ENCODE measurements at regions not wholly inside any gene's neighbourhood (a gene's known extent, or its start where the extent isn't known, plus 50 kb on each side); places are given as distances from the start of the nearest gene placed in this dataset.
"Not testable (repeated sequence)": the region's sequence is repeated elsewhere in the genome, so short reads cannot be mapped to it uniquely, and the experiment has no call there.

GRCh38 chr4:170446782-170447181, 357.0 kb upstream of the AADAT start:
- TF ChIP-seq CTCF (IDR thresholded peaks at IDR 0.05) (no peak), ZFX (IDR thresholded peaks at IDR 0.05; ENCODE audit: borderline replicate concordance) (no peak)

GRCh38 chr4:170441146-170441545, 351.4 kb upstream of the AADAT start:
- not testable (repeated sequence) for H3K27ac ChIP-seq

More at GRCh38 chr4:170446782-170447181, 357.0 kb upstream of the AADAT start:
- no peak overlapping the region for H3K27ac ChIP-seq

DNA sequence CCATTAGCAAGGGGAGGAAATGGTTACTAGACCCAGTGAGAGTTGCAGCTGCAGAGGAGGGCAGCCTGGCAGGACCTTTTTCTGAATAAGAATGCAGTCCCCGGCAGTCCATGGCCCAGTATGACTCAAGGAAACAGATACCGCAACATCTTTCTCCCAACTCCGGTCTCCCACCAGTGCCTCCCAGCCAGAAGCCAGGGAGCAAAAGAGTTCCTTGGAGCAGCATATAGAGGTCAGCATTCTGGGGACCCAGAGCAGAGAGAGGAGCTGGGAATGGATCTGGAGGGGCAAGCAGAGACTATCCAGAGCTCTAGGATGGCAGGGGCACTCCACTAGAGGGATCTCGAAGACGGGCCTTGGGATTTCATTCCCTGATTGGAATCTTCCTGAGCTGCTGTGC, 339.2 kb upstream of the AADAT start:
- no peak for TF ChIP-seq ZFX (IDR thresholded peaks at IDR 0.05; ENCODE audit: borderline replicate concordance)
- no peak for TF ChIP-seq CTCF (IDR thresholded peaks at IDR 0.05)
- H3K27ac ChIP-seq: no peak overlapping the region

DNA sequence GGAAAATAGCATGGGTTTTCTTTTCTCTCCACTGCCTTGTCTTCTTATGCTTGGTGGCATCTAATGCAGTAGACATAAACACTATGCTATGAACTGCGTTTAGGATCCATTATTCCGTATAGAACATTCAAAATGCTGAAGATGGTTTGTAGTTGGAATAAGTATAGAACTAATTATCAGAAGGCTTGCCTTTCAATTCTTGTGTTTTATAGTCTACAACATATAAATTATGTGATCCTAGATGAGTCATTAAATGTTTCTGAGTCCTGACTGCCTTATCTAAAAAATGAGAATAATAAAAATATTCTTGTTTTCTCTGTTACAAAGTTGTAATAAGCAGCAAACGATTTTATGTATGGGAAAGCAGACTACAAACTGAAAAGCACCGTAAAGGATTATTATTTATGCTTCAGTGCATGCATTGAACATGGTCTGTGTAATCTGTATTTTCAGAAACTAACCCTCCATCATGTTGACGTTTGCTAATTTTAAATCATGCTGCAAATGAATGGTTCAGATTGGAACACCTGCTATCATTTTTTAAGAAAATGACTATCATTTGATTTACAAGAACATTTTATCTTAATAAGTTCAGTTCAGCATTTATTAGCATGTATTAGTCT, 335.9 kb upstream of the AADAT start:
- TF ChIP-seq CTCF (IDR thresholded peaks at IDR 0.05) (no peak), ZFX (IDR thresholded peaks at IDR 0.05; ENCODE audit: borderline replicate concordance) (no peak)
- H3K27ac ChIP-seq: no peak overlapping the region

DNA sequence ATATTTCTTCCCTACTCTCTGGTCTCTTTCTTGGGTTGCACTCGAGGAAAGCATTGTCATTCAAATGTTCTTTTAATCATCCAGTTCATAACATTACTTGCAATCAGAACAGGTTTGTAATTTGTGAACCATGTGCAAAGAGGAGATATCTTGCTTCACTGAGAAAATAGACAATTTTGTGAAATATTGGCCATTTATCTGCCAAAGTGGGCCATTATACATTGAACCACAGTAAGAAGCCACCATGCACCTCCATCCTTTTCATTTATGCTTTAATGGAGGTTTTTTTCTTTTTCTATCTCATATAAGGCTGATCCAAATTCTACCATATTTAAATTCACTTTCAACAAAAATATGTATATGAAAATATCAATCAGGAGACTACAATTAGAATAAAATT, 335.3 kb upstream of the AADAT start:
- no peak overlapping the region for H3K27ac ChIP-seq
- TF ChIP-seq ZFX (IDR thresholded peaks at IDR 0.05; ENCODE audit: borderline replicate concordance) (no peak), CTCF (IDR thresholded peaks at IDR 0.05) (no peak)

GRCh38 chr4:170423137-170423536, 333.4 kb upstream of the AADAT start:
- TF ChIP-seq ZFX (IDR thresholded peaks at IDR 0.05; ENCODE audit: borderline replicate concordance) (no peak), CTCF (IDR thresholded peaks at IDR 0.05) (no peak)
- no peak overlapping the region for H3K27ac ChIP-seq

DNA sequence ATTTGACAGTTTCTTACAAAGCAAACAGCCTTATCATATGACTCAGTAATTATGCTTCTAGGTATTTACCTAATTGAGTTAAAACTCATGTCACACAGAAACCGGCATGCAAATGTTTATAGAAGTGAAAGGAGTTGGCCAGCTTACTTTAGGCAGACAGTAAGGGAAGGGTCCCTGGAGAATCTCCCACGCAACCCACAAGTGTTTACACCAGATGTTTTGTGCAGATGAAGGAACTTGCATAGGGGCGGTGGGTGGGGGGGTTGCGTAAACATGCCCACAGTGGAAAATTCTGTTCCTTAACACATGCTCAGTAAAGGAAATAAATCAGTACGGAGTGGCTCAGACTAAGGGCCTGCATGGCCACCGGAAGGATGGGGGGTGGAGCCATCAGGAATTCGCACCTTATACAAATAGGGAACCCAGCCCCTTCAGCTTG, 330.5 kb upstream of the AADAT start:
- TF ChIP-seq CTCF (IDR thresholded peaks at IDR 0.05): no peak
- no peak for TF ChIP-seq ZFX (IDR thresholded peaks at IDR 0.05; ENCODE audit: borderline replicate concordance)
- no peak overlapping the region for H3K27ac ChIP-seq

DNA sequence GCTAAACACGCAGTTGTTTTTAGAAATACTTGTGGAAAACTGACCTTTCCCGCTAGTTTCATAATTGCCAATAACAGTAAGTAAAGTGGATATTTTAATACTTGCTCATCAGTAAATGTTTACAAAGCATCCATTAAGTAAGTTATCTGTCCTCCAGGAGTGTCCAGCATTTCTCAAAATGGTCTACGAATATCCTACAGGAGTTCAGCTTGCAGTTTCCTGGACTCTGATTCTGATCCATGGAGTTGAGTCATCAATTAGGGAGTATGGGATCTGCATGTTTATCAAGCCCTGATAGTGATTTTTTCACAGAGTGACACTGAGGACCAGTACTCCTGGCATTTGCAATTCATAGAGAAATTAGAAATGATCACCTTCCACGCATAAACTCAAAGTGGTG, 325.2 kb upstream of the AADAT start:
- H3K27ac ChIP-seq: no peak overlapping the region
- no peak for TF ChIP-seq CTCF (IDR thresholded peaks at IDR 0.05)
- TF ChIP-seq ZFX (IDR thresholded peaks at IDR 0.05; ENCODE audit: borderline replicate concordance): no peak
